ENCODE measurements at regions not wholly inside any gene's neighbourhood (a gene's known extent, or its start where the extent isn't known, plus 50 kb on each side); places are given as distances from the start of the nearest gene placed in this dataset.

DNA sequence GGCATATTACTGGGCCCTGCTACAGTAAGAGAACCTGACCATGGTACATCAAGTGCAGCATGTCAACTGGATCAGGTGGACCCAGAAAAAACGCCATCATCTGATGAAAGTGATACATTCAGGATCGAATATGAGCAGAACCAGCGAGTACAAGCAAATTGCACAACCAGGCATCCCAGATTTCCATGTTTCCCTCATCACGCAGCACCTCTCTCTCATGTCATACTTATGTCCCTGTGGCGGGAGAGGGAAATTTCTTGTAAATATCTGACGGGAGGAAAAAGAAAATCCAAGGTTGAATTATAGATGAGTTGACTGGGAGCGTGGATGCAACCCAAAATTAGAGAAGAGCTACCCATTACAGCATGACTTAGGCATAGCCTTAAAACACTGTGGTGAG, 608.5 kb upstream of the FAT1 start:
- TF ChIP-seq TEAD4 (IDR thresholded peaks at IDR 0.05) = no peak
- no peak for TF ChIP-seq TAF1 (IDR thresholded peaks at IDR 0.05; ENCODE audit: low read depth)
- TF ChIP-seq YY1 (IDR thresholded peaks at IDR 0.05; ENCODE audit: low read depth) = no peak
- no peak for TF ChIP-seq ZBTB7A (IDR thresholded peaks at IDR 0.05; ENCODE audit: low read depth)
- TF ChIP-seq, protein P1, sequence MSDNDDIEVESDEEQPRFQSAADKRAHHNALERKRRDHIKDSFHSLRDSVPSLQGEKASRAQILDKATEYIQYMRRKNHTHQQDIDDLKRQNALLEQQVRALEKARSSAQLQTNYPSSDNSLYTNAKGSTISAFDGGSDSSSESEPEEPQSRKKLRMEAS (IDR thresholded peaks at IDR 0.05) = no peak
- TF ChIP-seq FOXM1 (IDR thresholded peaks at IDR 0.05; ENCODE audit: borderline replicate concordance, low read depth) = no peak
- TF ChIP-seq RAD21 (IDR thresholded peaks at IDR 0.05; ENCODE audit: low read depth) = no peak
- no peak for TF ChIP-seq EP300 (IDR thresholded peaks at IDR 0.05; ENCODE audit: borderline replicate concordance)
- TF ChIP-seq EGR1 (IDR thresholded peaks at IDR 0.05) = no peak
- TF ChIP-seq TCF12 (IDR thresholded peaks at IDR 0.05; ENCODE audit: low read depth) = no peak
- no peak for TF ChIP-seq NFIC (IDR thresholded peaks at IDR 0.05)
- TF ChIP-seq CEBPB (IDR thresholded peaks at IDR 0.05) = no peak
- TF ChIP-seq, protein P2, sequence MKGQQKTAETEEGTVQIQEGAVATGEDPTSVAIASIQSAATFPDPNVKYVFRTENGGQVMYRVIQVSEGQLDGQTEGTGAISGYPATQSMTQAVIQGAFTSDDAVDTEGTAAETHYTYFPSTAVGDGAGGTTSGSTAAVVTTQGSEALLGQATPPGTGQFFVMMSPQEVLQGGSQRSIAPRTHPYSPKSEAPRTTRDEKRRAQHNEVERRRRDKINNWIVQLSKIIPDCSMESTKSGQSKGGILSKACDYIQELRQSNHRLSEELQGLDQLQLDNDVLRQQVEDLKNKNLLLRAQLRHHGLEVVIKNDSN (IDR thresholded peaks at IDR 0.05) = no peak
- TF ChIP-seq CREB1 (IDR thresholded peaks at IDR 0.05; ENCODE audit: low read depth) = no peak
- TF ChIP-seq, protein P3, sequence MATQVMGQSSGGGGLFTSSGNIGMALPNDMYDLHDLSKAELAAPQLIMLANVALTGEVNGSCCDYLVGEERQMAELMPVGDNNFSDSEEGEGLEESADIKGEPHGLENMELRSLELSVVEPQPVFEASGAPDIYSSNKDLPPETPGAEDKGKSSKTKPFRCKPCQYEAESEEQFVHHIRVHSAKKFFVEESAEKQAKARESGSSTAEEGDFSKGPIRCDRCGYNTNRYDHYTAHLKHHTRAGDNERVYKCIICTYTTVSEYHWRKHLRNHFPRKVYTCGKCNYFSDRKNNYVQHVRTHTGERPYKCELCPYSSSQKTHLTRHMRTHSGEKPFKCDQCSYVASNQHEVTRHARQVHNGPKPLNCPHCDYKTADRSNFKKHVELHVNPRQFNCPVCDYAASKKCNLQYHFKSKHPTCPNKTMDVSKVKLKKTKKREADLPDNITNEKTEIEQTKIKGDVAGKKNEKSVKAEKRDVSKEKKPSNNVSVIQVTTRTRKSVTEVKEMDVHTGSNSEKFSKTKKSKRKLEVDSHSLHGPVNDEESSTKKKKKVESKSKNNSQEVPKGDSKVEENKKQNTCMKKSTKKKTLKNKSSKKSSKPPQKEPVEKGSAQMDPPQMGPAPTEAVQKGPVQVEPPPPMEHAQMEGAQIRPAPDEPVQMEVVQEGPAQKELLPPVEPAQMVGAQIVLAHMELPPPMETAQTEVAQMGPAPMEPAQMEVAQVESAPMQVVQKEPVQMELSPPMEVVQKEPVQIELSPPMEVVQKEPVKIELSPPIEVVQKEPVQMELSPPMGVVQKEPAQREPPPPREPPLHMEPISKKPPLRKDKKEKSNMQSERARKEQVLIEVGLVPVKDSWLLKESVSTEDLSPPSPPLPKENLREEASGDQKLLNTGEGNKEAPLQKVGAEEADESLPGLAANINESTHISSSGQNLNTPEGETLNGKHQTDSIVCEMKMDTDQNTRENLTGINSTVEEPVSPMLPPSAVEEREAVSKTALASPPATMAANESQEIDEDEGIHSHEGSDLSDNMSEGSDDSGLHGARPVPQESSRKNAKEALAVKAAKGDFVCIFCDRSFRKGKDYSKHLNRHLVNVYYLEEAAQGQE (IDR thresholded peaks at IDR 0.05; ENCODE audit: low read depth) = no peak

DNA sequence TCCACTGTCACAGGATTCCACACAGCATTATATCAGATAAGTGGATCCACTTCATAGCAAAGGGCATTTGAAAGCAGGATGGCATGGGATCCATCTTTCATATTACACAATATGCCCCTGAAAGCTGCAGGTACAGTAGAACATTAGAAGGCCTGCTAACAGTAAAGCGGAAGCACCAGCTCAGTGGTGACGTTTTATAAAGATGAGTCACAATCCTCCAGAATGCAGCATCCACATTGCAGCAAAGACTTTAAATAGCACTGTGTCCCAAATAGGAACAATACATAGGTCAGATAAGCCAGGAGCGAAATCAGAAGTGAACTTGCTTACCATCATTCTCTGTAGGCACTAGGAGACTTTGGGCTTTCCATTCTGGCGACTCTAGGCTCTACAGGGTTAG, 609.5 kb upstream of the FAT1 start:
- no peak for TF ChIP-seq FOXM1 (IDR thresholded peaks at IDR 0.05; ENCODE audit: borderline replicate concordance, low read depth)
- TF ChIP-seq EP300 (IDR thresholded peaks at IDR 0.05; ENCODE audit: borderline replicate concordance) = no peak
- TF ChIP-seq TCF12 (IDR thresholded peaks at IDR 0.05; ENCODE audit: low read depth) = no peak

DNA sequence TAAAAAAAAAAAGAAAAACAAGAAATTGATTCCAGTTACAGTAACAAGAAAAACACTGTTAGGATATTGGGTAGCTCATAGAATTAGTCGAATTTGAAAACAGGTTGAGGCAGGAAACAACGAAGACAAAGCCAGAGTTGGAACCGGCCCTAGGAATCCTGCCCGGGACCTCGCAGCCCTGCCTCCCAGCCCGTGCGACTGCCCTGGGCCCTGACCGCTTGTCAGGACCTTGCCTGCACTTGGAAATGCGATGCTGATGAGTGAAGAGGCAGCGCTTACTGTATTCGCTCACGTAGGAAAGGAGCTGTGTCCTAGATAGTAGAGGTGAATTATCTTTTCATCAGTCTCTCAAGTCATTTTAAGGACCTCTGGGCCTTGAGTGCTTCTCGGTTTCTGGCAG, 611.7 kb upstream of the FAT1 start:
- TF ChIP-seq EP300 (IDR thresholded peaks at IDR 0.05; ENCODE audit: borderline replicate concordance) (no peak), CREB1 (IDR thresholded peaks at IDR 0.05; ENCODE audit: low read depth) (no peak)
- TF ChIP-seq, protein P2 (IDR thresholded peaks at IDR 0.05) = no peak
- TF ChIP-seq, protein P1 (IDR thresholded peaks at IDR 0.05) = no peak

DNA sequence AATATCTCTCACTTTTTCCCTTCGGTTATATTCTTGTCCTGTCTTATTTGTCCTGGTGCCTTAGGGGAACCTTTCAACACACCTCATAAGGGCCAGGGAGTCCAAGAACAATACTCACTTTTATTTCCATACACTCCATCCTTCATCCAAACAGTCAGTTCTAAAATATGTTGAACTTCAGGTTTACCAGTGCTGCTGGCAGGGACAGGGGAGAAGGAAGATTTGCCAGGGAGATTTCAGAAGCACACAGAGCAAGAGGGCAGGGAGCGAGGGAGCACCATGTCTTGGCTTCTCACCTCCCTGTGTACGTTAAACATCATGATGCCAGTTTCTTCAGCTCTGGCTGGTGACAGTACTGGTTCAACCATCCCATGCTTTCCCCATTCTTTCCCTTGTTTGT, 631.1 kb upstream of the FAT1 start:
- no peak for TF ChIP-seq EP300 (IDR thresholded peaks at IDR 0.05; ENCODE audit: borderline replicate concordance)
- no peak for TF ChIP-seq TAF1 (IDR thresholded peaks at IDR 0.05; ENCODE audit: low read depth)
- TF ChIP-seq FOXM1 (IDR thresholded peaks at IDR 0.05; ENCODE audit: borderline replicate concordance, low read depth) = no peak
- no peak for TF ChIP-seq TCF12 (IDR thresholded peaks at IDR 0.05; ENCODE audit: low read depth)
- TF ChIP-seq TEAD4 (IDR thresholded peaks at IDR 0.05) = no peak
- no peak for TF ChIP-seq ZBTB7A (IDR thresholded peaks at IDR 0.05; ENCODE audit: low read depth)
- TF ChIP-seq RAD21 (IDR thresholded peaks at IDR 0.05; ENCODE audit: low read depth) = no peak

DNA sequence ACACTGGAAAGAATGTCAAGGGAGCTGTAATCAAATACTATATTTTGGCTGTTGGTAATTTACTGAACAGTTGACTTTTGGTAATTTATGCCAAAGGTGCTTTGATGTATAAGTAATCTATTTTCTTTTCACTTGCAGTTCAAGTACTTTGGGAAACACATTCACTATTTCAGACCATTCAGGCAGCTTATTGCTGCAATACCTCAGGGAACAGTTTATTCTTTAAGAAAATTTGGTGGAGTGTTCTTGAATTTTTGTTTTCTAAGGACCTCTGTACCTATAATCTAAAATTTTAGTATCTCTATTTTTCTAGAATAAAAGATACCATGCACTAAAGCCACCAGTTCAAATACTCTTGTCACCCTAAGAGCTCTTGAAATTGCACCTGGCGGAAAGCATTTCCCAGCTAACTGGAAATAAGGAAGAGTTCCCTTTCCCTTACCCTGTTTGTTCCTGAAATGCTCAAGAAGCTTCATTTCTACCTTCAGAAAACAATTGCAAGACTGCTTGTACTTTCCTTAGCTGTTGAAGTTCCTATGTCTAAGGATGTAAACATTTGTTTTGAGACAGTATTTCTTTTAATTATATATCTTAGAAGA, 633.5 kb upstream of the FAT1 start:
- TF ChIP-seq, protein P3 (IDR thresholded peaks at IDR 0.05; ENCODE audit: low read depth) = no peak
- no peak for TF ChIP-seq EGR1 (IDR thresholded peaks at IDR 0.05)
- TF ChIP-seq, protein P1 (IDR thresholded peaks at IDR 0.05) = no peak
- TF ChIP-seq TCF12 (IDR thresholded peaks at IDR 0.05; ENCODE audit: low read depth) = no peak
- TF ChIP-seq TEAD4 (IDR thresholded peaks at IDR 0.05) = no peak
- no peak for TF ChIP-seq YY1 (IDR thresholded peaks at IDR 0.05; ENCODE audit: low read depth)

DNA sequence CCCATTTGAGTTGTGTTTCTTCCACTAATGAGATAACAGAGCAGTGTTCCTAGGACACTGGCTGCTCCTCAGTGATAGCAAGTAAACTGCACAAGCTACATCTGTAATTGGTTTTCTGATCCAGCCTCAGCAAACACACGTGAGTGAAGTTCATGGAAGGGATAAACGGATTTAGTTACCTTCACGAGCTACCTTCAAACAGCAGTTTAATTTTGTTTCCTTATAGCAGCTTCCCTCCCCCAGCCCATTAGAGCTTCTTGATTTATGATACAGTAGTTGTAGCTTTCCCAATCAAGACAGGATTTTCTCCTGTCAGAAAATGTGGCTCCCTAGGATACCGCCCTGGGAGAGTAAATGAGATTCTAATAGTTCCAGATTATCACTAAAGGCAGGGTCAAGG, 634.2 kb upstream of the FAT1 start:
- TF ChIP-seq CEBPB (IDR thresholded peaks at IDR 0.05) (no peak), NFIC (IDR thresholded peaks at IDR 0.05) (no peak), TAF1 (IDR thresholded peaks at IDR 0.05; ENCODE audit: low read depth) (no peak), EP300 (IDR thresholded peaks at IDR 0.05; ENCODE audit: borderline replicate concordance) (no peak), FOXM1 (IDR thresholded peaks at IDR 0.05; ENCODE audit: borderline replicate concordance, low read depth) (no peak), TCF12 (IDR thresholded peaks at IDR 0.05; ENCODE audit: low read depth) (no peak), ZBTB7A (IDR thresholded peaks at IDR 0.05; ENCODE audit: low read depth) (no peak), EGR1 (IDR thresholded peaks at IDR 0.05) (no peak), RAD21 (IDR thresholded peaks at IDR 0.05; ENCODE audit: low read depth) (no peak), CREB1 (IDR thresholded peaks at IDR 0.05; ENCODE audit: low read depth) (no peak), YY1 (IDR thresholded peaks at IDR 0.05; ENCODE audit: low read depth) (no peak), TEAD4 (IDR thresholded peaks at IDR 0.05) (no peak)
- TF ChIP-seq, protein P3 (IDR thresholded peaks at IDR 0.05; ENCODE audit: low read depth) = no peak
- TF ChIP-seq, protein P2 (IDR thresholded peaks at IDR 0.05) = no peak
- TF ChIP-seq, protein P1 (IDR thresholded peaks at IDR 0.05) = no peak

Data from Ishikawa (cell line).